ENCODE measurements at regions not wholly inside any gene's neighbourhood (a gene's known extent, or its start where the extent isn't known, plus 50 kb on each side); places are given as distances from the start of the nearest gene placed in this dataset.

GRCh38 chr10:2913474-2913873, 153.9 kb upstream of the PFKP start:
- ChIA-PET CTCF (no interaction called here), POLR2A (no interaction called here)
- ATAC-seq (no peak), DNase-seq (ENCODE audit: low spot score) (no peak)
- H3K9me3 Mint-ChIP-seq: no peaks in the 10 kb centered on the region
- no peak for TF ChIP-seq ZNF317 (CRISPR knock-in tag; IDR thresholded peaks at IDR 0.05; ENCODE audit: borderline replicate concordance, low read depth)
- no peak for TF ChIP-seq STAT6 (CRISPR knock-in tag; conservative IDR thresholded peaks at IDR 0.05; ENCODE audit: low read depth)
- no peak for TF ChIP-seq FOXK1 (CRISPR knock-in tag; IDR thresholded peaks at IDR 0.05)
- no peak for TF ChIP-seq E2F1 (CRISPR knock-in tag; IDR thresholded peaks at IDR 0.05)
- TF ChIP-seq TCF7 (CRISPR knock-in tag; IDR thresholded peaks at IDR 0.05; ENCODE audit: low read depth): no peak
- TF ChIP-seq TP53 (CRISPR knock-in tag; IDR thresholded peaks at IDR 0.05): no peak
- no peak for TF ChIP-seq KAT7 (CRISPR knock-in tag; IDR thresholded peaks at IDR 0.05; ENCODE audit: borderline replicate concordance)
- TF ChIP-seq ESRRA (CRISPR knock-in tag; IDR thresholded peaks at IDR 0.05; ENCODE audit: borderline replicate concordance): no peak
- no peak for TF ChIP-seq SMAD4 (CRISPR knock-in tag; IDR thresholded peaks at IDR 0.05)
- TF ChIP-seq ARID4B (CRISPR knock-in tag; IDR thresholded peaks at IDR 0.05; ENCODE audit: borderline replicate concordance): no peak
- peaks cover 10% of the 10 kb centered on the region for H3K4me1 Mint-ChIP-seq
- H3K27ac Mint-ChIP-seq: no peak overlapping the region
- H3K36me3 Mint-ChIP-seq: no peaks in the 10 kb centered on the region
- H3K4me3 Mint-ChIP-seq: no peak overlapping the region
- peaks cover 7% of the 10 kb centered on the region; the same call in 1 of the 2 replicates for H3K27me3 Mint-ChIP-seq (ENCODE audit: low read depth)

GRCh38 chr10:2910656-2911055, 156.7 kb upstream of the PFKP start:
- Mint-ChIP-seq H3K27me3 (ENCODE audit: low read depth) (peaks cover 4% of the 10 kb centered on the region; the same call in 1 of the 2 replicates), H3K4me1 (no peaks in the 10 kb centered on the region), H3K4me3 (no peak overlapping the region), H3K27ac (no peak overlapping the region), H3K9me3 (no peaks in the 10 kb centered on the region), H3K36me3 (no peaks in the 10 kb centered on the region)
- TF ChIP-seq MXD4 (CRISPR knock-in tag; IDR thresholded peaks at IDR 0.05; ENCODE audit: borderline replicate concordance) (no peak), ZNF512 (CRISPR knock-in tag; IDR thresholded peaks at IDR 0.05; ENCODE audit: borderline replicate concordance) (no peak), ZBTB43 (CRISPR knock-in tag; IDR thresholded peaks at IDR 0.05) (no peak)
- no peak for DNase-seq (ENCODE audit: low spot score)
- POLR2A ChIA-PET: no interaction called here
- ATAC-seq: no peak
- CTCF ChIA-PET: no interaction called here
